ENCODE measurements at regions not wholly inside any gene's neighbourhood (a gene's known extent, or its start where the extent isn't known, plus 50 kb on each side); places are given as distances from the start of the nearest gene placed in this dataset.
"Not testable (repeated sequence)": the region's sequence is repeated elsewhere in the genome, so short reads cannot be mapped to it uniquely, and the experiment has no call there.

DNA sequence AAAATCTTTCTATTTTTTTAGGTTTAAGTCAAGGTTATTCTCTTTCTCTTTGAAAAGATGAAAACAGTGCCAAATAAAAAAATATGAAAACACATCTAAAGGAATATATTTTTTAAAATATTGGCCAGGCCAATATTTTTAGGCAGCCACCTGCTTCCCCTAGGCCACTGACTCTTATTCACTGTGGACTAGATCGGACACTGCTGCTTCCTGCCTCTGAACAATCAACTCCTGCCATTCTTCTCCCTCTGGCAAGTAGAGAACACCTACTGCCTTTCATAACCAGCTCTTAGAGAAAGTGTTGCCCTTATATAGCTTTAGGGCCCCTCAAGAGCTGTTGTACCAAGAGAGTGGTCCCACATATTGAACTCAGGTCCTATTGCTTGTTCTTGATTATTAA is 529.2 kb downstream of the RAPGEF2 start:
- DNase-seq (ENCODE audit: low read depth in 2 of 3, low spot score in 2 of 3) = no peak

DNA sequence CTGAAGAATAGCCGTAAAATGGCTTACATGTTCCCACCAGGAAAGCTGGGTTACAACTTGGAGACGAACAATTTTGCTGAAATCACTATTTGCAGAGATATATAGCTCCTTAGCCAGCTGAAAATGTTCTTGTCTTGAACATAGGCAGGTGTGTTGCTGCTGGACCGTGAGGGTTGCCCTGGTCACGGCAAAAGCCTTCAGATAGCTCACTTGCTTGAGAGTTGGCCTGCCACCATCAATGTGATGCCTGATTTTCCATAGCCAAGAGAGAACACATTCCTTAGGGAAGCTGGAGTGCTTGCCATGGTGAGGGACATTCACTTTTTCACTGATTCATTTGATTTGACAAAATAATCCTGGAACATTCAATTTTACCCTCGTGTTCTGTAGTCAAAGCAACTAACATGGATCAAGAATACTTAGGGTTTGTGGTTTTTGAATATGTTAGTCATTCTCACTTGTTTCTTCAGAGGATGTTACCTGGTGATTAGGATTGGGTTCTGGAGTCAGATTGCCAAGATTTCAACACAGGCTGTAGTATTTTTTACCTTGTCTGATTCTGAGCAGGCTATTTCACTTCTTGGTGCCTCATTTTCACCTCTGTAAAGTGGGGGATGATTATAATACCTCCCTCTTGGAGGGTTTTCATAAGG is 536.9 kb downstream of the RAPGEF2 start:
- DNase-seq (ENCODE audit: low read depth in 2 of 3, low spot score in 2 of 3) = no peak

GRCh38 chr4:159649237-159649636 is 546.4 kb downstream of the RAPGEF2 start:
- no peak for DNase-seq (ENCODE audit: low read depth in 2 of 3, low spot score in 2 of 3)

- no peak for DNase-seq (ENCODE audit: low read depth in 2 of 3, low spot score in 2 of 3)
These were observed 550.0 kb downstream of the RAPGEF2 start for GRCh38 chr4:159652871-159653270.

GRCh38 chr4:159655547-159655946 is 552.7 kb downstream of the RAPGEF2 start:
- no peak for DNase-seq (ENCODE audit: low read depth in 2 of 3, low spot score in 2 of 3)

DNA sequence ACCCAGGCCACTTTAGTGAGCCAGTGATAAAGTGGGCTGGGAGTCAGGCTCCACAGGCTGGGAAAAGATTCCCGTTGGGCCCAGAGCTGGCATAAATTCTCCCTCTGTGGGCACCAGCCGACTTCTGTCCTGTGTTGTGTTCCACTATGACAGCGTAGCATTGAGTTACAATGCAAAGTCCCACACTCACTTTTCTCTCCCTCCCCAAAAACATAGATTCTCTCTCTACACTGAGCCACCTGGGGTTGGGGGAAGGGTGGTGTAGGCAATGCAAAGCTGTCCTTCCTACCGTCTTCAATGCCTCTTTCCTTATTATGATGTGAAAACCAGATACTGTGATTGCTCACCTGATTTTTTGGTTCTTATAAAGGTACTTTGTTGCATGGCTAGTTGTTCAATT is 566.2 kb downstream of the RAPGEF2 start:
- no peak for DNase-seq (ENCODE audit: low read depth in 2 of 3, low spot score in 2 of 3)

- DNase-seq (ENCODE audit: low read depth in 2 of 3, low spot score in 2 of 3) = no peak
These were observed 570.3 kb downstream of the RAPGEF2 start for GRCh38 chr4:159673221-159673620.

GRCh38 chr4:159674241-159674640 is 571.4 kb downstream of the RAPGEF2 start:
- DNase-seq (ENCODE audit: low read depth in 2 of 3, low spot score in 2 of 3) = no peak

DNA sequence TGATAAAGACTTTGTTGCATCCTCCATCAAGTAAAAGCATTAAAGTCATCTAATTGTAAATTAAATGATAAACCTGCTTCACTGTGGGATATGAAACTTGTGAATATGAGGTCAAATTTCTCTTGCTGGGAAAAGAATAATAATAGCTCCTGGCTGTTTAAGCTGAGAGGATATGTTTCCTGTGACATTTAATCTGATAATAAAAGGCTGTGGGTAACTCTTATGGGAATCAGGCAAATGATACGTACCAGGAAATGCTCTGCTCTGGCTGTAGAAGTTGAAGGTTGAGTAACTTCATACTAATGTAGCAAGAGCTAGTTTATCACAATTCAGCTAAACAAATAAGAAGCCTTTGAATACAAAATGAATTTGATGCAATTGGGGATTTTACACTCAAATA is 574.6 kb downstream of the RAPGEF2 start:
- DNase-seq (ENCODE audit: low read depth in 2 of 3, low spot score in 2 of 3) = no peak

DNA sequence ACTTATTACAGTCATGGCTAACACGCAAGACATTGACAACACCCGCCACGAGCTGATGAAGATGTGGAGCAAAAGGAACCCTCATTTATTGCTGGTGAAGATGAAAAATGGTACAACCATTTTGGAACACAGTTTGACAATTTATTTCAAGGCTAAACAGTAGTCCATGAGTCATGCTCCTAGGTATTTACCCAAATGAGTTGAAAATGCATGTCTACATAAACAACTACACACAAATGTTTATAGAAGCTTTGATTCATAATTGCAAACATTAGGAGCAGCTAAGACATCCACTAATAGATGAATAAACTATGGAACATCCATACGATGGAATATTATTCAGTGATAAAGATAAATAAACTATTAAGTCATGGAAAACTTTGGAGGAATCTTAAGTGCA is 580.1 kb downstream of the RAPGEF2 start:
- no peak for DNase-seq (ENCODE audit: low read depth in 2 of 3, low spot score in 2 of 3)

GRCh38 chr4:159684061-159684460 is 581.2 kb downstream of the RAPGEF2 start:
- no peak for DNase-seq (ENCODE audit: low read depth in 2 of 3, low spot score in 2 of 3)

DNA sequence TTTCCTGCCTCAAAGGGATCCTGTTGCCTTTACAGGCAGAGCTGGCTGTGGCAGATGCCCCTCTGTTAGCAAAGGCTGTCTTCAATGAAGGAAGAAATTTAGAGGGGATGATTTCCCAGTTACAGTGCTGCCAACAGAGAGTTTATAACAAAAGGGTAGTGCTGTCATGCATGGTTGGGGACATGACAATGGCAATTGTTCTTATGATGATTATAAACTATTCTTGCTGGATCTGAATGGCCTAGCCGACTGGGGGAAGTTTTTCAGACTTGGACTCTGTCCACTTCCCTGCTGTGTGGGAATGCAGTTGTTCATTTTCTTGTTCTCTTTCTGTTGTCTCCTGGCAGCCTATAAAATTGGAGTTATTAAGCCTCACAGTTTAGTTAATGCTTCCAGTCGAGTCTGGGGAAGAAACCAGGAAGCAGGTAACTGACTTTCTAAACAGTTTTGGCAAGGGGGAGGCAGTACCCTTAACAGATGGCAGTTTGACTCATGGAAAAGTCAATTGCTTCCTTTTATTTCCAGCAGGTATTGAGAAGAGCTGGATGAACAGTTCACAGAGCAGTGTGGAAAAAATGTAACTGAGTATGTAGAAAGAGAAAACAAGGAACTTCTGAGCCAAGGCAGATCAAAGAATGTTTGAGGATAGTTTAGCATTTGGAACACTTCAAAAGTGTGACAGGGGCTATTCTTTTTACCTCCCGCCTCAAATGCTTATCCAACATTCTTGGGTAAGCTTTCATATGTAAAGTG is 582.6 kb downstream of the RAPGEF2 start:
- DNase-seq (ENCODE audit: low read depth in 2 of 3, low spot score in 2 of 3) = no peak

GRCh38 chr4:159689526-159689925 is 586.6 kb downstream of the RAPGEF2 start:
- DNase-seq (ENCODE audit: low read depth in 2 of 3, low spot score in 2 of 3) = no peak

GRCh38 chr4:159697322-159698283 is 594.7 kb downstream of the RAPGEF2 start:
- DNase-seq (ENCODE audit: low read depth in 2 of 3, low spot score in 2 of 3) = no peak

DNA sequence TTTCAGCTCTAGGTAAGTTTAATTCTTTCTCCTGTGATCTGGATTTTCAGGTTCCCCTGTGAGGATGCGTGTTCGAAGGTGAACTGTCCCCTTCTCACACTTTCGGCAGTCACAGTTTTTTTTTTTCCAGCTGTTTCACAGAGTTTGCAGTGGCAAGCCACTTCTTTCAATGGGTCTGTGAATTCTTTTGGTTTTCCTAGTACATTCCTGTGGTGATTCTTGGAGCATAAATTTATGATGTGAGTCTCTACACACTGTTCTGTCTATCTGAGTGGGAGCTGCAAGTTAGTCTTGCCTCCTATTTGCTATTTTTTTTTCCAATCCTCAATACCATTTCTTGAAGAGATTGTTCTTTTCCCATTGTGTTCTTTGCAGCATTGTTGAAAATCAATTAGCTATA is 595.5 kb downstream of the RAPGEF2 start:
- DNase-seq (ENCODE audit: low read depth in 2 of 3, low spot score in 2 of 3) = no peak

GRCh38 chr4:159702200-159702599 is 599.3 kb downstream of the RAPGEF2 start:
- no peak for DNase-seq (ENCODE audit: low read depth in 2 of 3, low spot score in 2 of 3)

GRCh38 chr4:159705334-159705733 is 602.5 kb downstream of the RAPGEF2 start:
- no peak for DNase-seq (ENCODE audit: low read depth in 2 of 3, low spot score in 2 of 3)

GRCh38 chr4:159706704-159707103 is 603.8 kb downstream of the RAPGEF2 start:
- no peak for DNase-seq (ENCODE audit: low read depth in 2 of 3, low spot score in 2 of 3)

- not testable (repeated sequence) for DNase-seq (ENCODE audit: low read depth in 2 of 3, low spot score in 2 of 3)
These were observed 612.3 kb downstream of the RAPGEF2 start for GRCh38 chr4:159715180-159715579.

DNA sequence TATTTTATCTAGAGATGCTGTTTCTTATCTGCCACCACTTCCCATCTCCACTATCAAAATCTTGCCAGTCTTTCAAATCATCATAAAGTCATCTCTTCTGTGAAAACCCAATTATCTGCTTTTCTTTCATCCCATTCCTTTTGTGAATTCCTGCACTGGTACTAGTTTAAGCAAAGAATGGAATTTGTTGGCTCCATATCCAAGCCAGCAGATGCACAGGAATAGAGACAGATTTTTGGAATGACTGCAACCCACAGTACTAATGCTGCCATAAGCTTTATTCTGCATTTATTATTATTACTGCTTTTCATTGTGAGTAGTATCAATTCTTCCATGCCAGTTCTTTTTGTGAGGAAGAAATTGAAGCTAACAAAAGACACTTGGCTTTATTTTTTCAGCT is 616.7 kb downstream of the RAPGEF2 start:
- DNase-seq (ENCODE audit: low read depth in 2 of 3, low spot score in 2 of 3) = no peak

DNA sequence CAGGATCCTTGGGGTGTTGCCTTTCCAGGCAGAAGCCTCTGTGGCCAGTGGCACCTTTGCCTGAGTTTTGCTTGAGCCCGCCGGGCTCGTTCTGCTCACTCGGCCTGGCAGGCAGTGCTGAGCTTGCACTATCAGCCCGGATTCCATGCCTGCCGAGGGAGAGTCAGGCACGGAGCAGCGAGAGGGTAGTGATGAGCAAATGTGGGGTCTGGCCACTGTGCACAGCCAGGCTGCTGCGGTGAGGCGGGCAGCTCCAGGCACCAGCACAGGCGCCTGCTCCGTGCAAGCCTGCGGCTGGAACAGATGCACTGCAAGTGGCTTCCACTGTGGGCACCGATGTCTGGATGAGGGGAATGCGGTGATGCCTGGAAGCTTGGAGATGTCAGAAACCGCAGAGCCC is 619.2 kb downstream of the RAPGEF2 start:
- no peak for DNase-seq (ENCODE audit: low read depth in 2 of 3, low spot score in 2 of 3)

DNA sequence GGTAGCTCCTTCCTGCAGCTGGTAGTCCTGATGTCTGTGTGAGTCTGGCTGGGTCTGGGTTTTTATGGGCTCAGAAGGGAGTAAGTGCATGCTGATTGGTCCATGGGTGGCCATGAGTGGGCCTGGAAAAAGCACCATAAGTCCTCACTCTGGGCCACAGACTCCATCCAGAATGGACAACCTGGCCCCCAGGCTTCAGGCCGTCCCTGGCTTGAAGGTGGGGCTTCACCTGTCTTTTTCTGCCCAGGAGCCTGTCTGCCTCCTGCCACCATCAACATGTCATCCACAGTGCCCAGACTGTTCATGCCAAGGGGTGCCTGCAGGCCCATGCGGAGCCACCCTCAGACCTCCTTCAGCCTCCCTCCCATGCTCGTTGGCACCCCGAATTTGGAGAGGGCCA is 620.0 kb downstream of the RAPGEF2 start:
- no peak for DNase-seq (ENCODE audit: low read depth in 2 of 3, low spot score in 2 of 3)
